Fibroblast of the conjunctiva (primary cell): ENCODE measurements at regions not wholly inside any gene's neighbourhood (a gene's known extent, or its start where the extent isn't known, plus 50 kb on each side); places are given as distances from the start of the nearest gene placed in this dataset.
"Not testable (repeated sequence)": the region's sequence is repeated elsewhere in the genome, so short reads cannot be mapped to it uniquely, and the experiment has no call there.

Source experiments
- DNase-seq: peaks from one replicate; pipeline ENCODE4 v3.0.0-alpha.2; 2010; ENCODE audit warnings: low read depth

DNA sequence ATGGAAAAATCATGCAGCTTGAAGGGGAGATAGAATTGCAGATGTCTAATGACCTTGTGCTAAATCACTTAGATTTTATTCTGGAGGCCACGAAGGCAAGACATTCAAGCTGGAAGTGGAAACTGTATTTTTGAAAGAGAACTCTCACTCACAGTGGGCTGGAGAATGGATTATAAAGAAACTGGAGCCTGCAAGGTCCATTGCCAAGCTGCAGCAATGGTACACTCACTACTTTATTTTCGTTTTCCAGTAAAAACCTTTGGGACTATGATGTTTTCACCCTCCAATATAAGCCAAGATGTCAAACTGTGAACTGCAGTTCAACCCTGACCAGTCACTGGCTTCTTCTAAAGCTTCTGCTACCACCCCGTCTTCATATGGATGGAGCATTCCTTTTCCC lies 62.0 kb downstream of the SKIDA1 start:
- no peak for DNase-seq

DNA sequence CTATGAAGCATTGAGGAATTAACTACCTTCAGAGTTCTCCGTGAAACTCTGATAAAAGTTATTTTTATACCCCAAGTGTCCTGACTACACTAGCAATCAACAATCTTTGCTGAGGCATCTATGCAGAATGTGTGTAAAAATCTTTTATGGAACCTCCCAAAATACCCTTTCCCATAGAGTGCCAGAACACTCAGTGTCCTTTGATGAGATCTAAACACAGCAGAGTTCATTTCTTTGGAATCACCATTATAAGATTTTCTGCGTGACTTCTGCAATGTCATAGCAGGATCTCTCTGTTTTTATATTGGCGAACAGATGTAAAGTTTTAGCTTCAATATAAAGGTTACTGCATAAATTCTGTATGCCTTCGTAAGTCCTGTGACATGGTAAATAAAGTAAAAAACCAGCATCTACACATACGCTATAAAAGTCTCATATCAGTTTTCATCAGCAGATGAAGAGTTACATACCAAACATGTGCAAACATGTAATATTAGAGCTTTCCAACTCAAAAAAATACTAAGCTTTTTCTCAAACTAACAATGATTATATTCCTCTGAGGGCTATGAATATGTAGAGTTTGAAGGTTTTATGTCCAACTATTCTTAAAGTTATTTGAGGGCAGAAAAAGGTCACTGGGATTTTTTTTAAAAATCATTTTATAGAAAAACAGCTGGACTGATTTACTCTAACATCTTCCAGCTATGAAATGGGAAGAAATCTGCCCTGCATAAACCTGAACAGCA lies 67.2 kb downstream of the SKIDA1 start:
- no peak for DNase-seq

DNA sequence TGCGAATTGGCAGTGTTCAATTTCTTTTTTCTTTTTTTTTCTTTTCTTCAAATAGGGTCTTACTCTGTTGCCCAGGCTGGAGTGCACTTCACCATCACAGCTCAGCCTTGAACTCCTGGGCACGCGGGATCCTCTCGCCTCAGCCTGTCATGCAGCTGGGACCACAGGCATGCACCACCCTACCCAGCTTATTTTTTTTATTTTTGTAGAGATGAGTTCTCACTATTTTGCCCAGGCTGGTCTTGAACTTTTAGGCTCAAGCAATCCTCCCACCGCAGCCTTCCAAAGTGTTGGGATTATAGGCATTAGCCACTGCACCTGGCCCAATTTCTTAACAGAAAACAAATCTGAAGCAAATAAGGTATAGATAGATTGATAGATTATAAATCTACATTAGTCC lies 69.3 kb downstream of the SKIDA1 start:
- DNase-seq, result no peak

DNA sequence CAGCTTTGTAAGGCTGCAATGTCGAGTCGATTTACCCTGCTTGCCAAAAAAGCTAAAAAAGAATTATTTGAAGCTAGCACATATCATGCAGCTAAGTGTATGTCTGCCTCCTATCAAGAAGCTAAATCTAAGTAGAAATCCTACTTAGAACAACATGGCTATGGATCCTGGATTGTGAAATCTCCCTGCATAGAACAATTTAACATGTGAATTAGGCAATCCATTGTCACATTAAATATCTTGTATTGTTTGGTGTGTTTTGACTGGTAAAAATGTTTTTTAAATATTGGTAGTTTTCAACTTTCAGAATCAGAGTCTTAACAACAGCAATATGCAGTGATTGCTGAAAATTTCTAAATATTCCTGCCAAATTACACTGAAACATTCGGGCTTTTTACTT lies 73.3 kb downstream of the SKIDA1 start:
- DNase-seq, result no peak

DNA sequence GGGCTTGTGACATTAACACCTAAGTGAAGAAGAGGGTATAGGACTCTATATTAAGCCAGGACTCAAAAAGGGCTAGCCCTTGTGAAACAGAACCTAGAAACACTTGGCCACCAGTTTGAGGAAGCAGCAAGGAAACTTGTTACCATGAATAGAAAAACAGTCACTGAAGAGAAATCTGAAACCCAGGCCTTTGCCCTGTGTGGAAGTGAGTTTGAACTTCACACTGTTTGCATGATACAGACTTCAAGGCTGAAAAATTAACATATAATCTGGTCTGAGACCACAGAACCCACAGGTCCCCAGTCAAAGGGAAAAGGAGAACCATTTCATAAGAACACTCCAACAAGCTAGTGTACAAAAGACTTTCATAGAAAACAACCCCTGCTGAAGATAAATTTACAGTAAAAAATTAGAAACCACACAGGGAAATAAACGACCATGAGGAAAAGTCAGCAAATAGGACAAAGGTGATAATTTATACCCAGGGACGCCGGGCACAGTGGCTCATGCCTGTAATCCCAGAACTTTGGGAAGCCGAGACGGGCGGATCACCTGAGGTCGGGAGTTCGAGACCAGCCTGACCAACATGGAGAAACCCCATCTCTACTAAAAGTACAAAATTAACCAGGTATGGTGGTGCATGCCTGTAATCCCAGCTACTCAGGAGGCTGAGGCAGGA lies 76.1 kb downstream of the SKIDA1 start:
- DNase-seq, result no peak

DNA sequence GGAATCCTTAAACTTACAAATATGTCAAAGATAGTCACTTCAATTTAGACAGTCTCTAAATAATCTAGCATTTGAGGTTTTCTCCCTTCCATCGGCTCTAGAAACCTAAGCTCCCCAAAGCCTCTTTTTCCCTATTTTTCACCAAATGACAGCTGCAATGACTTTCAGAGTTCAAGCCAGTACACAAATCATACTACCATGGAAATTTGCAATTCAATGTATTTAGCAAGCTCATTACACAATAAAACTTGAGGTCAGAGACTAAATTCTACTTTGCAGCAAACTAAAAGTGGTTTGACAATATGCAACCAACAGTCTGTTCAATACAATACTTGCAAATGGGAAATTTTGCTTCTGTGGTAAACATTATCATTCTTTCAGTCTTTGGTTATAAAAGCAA lies 80.3 kb downstream of the SKIDA1 start:
- DNase-seq, result no peak

DNA sequence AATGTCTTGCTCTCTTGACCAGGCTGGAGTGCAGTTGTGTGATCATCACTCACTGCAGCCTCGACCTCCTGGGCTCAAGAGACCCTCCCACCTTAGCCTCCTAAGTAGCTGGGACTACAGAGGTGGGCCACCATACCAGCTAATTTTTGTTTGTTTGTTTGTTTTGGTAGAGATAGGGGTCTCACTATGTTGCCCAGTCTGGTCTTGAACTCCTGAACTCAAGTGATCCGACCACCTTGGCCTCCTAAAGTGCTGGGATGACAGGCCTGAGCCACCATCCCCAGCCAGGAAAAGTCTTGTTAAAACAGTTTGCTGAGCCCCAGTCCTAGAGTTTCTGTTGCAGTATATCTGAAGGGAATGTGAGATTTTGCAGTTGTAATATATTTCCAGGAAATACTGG lies 83.9 kb downstream of the SKIDA1 start:
- DNase-seq, result no peak

DNA sequence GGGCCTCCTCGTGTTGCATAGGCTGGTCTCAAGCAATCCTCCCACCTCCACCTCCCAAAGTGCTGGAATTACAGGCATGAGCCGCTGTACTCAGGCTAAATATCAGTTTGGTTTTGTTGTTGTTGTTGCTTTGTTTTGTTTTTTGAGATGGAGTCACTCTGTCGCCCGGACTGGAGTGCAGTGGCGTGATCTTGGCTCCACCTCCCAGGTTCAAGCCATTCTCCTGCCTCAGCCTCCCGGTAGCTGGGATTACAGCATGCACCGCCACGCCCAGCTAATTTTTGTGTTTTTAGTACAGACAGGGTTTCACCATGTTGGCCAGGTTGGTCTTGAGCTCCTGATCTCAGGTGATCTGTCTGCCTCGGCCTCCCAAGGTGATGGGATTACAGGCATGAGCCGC lies 86.6 kb downstream of the SKIDA1 start:
- not testable (repeated sequence) for DNase-seq

DNA sequence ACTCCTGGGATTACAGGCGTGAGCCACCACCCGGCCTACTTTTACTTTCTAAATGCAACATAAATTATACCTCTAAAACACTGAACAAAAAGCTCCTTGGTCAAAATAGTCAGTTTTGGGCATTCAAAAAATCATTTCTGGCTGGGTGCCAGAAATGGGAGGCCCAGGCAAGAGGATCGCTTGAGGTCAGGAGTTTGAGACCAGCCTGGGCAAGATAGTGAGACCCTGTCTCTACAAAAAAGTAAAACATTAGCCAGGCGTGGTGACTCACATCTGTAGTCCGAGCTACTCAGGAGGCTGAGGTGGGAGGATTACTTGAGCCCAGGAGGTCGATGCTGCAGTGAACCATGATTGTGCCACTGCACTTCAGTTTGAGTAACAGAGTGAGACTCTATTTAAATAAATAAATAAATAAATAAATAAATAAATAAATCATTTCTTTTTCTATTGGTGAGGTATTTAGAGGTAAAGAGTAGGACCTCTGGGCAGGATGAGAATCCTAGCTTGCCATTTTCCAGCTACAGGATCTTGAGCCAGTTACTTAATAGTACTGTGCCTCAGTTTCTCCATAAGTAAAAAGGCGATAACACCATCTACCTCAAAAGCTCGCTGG lies 87.6 kb downstream of the SKIDA1 start:
- no peak for DNase-seq

DNA sequence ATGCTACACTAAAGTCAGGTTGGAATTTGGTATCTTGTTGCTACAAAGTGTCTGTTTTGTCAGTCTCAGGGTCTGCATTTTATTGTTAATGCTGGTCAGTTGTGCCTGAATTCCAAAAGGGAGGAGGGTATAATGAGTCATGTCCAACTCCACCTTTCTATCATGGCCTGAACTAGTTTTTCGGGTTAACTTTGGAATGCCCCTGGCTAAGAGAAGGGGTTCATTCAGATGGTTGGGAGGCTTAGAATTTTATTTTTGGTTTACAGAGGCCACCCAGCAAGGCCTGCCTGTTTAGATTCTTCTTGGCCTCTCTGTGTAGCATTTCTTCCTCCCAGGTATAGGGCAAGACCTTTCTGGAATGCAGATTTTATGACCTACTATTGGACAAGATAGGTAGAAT lies 93.2 kb downstream of the SKIDA1 start:
- DNase-seq, result no peak

DNA sequence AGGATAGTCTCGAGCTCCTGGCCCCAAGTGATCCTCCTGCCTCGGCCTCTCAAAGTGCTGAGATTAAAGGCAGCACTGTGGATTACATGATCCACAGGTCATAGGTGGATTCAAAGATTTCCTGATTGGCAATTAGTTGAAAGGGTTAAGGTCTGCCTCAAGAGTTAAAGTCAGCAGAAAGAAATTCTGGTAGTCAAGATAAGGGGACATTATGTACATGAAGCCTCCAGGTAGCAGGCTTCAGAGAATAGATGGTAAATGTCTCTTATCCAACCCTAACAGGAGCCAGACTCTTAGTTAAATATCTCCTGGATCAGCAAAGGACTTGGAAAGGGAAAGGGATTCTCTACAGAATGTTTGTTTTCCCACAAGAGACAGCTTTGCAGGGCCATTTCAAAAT lies 93.7 kb downstream of the SKIDA1 start:
- DNase-seq, result no peak

DNA sequence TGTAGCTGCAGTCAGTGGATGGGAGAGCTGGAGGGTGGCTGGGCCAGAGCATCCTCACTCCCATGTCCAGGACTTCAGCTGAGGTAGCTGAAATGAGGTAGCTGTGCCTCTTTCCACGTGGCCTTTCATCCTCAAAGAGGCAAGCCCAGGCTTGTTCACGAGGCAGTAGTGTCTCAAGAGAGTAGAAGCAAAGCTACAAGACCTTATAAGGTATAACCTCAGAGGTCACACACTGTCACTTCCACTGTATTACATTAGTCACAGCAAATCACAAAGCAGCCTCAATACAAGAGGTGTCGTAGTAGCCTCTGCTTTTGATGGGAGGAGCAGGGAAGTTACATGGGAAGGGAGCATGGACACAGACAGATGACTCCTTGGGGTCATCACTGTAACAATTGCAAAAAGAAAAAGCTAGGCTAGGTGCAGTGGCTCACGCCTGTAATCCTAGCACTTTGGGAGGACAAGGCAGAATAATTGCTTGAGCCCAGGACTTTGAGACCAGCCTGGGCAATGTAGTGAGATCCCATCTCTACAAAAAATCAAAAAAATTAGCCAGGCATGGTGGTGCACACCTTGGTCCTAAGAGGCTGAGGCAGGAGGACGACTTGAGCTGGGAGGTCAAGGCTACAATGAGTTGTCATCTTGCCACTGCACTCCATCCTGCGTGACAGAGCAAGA lies 97.5 kb downstream of the SKIDA1 start:
- DNase-seq, result no peak

DNA sequence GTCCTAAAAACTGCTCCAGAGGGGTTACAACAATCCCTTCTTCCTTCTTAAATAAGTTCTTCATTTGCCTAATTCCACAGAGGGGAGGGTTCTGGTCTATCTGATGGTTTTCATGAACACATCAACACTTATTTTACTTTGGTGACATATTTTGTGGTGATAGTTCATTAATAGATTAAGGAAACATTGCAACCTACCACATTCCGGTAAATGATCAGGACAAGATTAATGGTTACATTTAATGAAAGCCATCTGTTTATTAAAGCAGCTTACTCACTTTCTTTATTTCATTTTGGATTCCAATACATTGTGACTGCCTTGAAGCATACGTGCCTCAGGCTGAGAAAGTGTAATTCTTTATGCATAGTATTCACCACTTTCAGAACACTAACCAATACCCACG lies 101.0 kb downstream of the SKIDA1 start:
- DNase-seq, result peak; percentile 8

DNA sequence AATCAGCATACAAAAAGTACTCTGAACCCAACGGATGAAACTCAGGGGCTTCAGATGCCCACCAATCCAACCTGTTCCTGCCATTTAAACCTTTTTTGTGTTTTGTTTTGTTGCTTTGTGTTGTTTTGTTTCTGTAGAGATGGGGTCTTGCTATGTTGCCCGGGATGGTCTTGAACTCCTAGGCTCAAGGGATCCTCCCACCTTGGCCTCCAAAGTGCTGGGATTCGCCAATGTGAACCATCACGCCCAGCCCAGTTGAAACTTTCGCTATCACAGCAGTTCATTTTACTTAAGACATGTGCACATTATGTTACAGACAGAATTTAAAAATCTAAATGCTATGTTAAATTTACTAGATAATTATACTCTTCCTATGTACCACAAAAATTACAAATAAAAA lies 101.6 kb downstream of the SKIDA1 start:
- DNase-seq, result no peak

DNA sequence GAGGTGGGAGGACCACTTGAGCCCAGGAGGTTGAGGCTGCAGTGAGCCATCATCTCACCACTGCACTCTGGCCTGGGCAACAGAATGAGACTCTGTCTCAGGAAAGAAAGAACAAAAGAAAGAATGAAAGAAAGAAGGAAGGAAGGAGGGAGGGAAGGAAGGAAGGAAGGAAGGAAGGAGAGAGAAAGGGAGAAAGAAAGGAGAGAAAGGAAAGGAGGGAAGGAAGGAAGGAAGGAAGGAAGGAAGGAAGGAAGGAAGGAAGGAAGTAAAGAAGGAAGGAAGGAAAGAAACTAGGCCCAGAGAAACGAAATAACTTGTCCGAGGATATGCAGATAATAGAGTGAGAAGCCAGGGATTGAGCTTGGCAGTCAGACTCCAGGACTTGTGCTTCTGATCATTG lies 102.1 kb downstream of the SKIDA1 start:
- no peak for DNase-seq

DNA sequence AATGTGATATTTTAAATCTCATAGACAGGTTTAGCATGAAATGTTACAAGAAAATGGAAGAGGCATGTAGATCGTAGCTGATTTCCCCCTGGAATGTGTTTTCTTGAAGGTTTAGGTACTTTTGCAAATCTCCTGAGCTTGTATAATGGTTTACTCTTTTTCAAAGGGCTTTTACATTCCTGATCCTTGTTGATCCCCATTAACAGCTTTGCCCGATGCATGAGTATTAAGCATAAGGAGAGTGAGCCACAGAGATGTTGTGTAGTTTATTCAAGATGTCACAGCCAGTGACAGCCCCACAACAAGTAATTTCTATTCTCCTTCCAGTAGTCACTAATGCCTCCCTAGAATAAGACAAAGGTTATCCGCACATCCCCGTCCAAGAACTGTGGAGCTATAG lies 103.7 kb downstream of the SKIDA1 start:
- DNase-seq, result no peak

DNA sequence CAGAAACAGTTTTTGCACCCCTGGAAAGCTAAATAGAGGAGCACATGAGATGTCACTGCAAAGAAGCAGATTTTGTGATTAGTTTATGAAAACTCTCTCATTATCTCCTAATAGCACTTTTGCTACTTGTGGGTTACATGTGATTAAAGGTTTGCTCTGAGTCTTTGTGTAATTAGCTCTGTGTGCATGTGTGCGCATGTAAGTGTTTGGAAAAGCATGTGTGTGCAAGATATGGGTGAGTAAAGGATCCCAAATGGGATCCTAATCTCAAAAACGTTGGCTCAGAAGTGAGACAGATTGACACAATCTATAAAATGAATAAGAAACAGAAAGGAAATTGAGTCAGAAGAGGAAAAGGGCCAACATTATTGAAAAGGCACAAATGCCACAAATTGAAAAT lies 104.5 kb downstream of the SKIDA1 start:
- no peak for DNase-seq

DNA sequence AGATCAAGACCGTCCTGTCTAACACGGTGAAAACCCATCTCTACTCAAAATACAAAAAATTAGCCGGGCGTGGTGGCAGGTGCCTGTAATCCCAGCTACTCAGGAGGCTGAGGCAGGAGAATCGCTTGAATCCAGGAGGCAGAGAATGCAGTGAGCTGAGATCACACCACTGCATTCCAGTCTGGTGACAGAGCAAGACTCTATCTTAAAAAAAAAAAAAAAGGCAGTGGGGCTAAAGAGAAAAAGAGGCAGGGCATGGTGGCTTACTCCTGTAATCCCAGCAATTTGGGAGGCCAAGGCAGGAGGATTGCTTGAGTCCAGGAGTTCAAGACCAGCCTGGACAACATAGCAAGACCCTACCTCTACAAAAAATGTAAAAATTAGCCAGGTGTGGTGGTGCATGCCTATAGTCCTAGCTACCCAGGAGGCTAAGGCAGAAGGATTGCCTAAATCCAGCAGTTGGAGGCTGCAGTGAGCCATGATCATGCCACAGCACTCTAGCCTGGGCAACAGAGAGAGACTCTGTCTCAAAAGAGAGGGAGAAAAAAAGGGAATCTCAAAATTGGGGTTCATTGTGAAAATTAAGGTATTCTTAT lies 106.4 kb downstream of the SKIDA1 start:
- not testable (repeated sequence) for DNase-seq

DNA sequence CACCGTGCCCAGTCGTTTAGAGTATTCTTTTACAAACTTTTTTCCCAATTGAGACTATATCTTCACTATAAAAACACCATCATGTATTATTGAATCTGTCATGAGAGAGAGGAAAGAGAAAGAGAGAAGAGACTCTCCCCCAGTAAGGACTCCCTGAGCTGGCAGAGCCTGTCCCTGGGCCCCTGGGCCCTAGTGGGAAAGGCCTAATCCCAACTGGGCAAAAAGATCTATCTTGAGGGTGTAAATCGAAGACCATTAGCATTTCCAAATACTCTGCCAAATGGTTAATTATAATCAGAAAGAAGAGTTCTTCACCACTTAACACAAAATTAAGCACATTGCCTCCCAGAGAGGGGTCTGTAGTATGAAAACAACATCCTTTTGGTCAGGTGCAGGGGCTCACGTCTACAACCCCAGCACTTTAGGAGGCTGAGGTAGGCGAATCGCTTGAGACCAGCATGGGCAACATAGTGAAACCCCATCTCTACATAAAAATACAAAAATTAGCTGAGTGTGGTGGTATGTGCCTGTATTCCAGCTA lies 108.2 kb downstream of the SKIDA1 start:
- no peak for DNase-seq

DNA sequence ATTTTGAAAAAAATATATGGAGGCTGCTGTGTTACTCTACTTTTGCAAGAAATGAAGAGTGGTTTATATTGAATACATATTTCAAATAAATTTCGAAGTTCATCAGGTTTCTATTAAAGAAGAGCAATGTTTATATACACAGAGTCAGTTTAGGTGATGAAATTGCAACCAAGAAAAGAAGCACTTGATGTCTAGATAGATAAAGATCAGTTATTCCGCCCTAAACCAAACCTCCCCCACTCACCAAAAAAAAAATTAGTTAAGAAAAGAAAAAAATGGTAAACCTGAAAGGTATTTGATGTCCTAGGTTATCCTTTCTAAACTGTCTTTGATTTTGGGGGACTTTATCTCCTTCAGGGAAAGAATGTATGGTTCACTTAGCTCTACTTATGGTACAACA lies 111.8 kb downstream of the SKIDA1 start:
- DNase-seq, result no peak

DNA sequence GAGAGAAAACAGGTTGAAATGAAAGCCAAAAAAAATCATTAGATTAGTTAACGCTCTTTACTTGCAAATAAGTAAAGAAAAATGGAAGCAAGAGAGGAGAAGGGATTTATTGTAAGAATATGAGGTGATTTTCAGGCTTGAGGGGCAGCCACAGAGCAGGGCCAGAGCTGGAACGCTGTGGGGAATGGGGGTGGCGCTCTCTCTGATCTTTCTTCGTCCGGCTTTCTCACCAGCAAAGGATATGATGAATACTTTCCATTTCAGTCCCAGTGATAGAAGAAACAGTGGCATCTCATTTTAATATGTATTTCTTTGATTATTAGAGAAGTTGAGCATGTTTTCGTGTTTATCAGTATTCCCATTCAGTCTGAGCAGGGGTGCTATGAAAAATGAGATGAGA lies 112.2 kb downstream of the SKIDA1 start:
- DNase-seq, result no peak

DNA sequence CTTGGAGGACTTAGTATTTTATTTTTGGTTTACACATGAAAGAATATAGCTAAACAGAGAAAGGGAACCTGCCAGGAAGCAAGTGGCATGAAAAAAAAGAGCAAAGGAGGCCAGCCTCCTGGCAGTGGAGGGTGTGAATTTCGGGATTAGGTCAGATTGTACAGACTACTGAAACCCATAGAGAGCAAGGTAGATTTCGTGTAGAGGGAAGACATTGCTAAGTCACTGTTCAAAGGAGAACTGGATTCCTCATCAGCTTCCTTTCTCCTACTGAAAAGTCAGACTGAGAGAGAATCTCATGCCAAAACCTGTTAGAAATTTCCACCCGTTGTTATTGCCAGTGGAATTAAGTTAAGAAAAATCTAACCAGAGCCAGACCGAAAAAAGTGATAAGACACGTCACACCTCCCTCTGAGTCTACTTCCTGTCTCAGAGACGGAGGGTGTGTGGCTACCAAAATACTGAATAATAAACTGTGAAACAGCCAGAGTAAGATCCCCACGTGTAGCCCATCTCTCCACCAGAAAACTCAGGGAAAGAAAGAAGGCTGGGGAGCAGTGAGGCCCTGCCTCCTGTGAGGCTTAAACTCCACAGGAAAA lies 118.8 kb downstream of the SKIDA1 start:
- no peak for DNase-seq
